Astrocyte (in vitro differentiated cells and primary cell): ENCODE measurements at regions not wholly inside any gene's neighbourhood (a gene's known extent, or its start where the extent isn't known, plus 50 kb on each side); places are given as distances from the start of the nearest gene placed in this dataset.

ENCODE experiments used
- CTCF ChIP-seq: IDR thresholded peaks from 2 replicates; pipeline ENCODE4 v1.5.1; 2011; ENCODE audit warnings: low read depth, mild to moderate bottlenecking, inconsistent platforms, low read length, moderate library complexity; ENCODE audit not compliant: insufficient read depth
- EZH2 ChIP-seq: IDR thresholded peaks from 2 replicates; pipeline ENCODE4 v1.6.1; 2012; ENCODE audit warnings: mild to moderate bottlenecking, low read length, inconsistent platforms; ENCODE audit not compliant: insufficient read depth

- TF ChIP-seq CTCF (no peak), EZH2 (no peak)
Measured at GRCh38 chrX:1741816-1742394, 127.0 kb downstream of the ASMT start.
